ENCODE measurements at regions not wholly inside any gene's neighbourhood (a gene's known extent, or its start where the extent isn't known, plus 50 kb on each side); places are given as distances from the start of the nearest gene placed in this dataset.
A peak's percentile ranks its signal among the peaks of the same experiment; 100 is the strongest.
"Not testable (repeated sequence)": the region's sequence is repeated elsewhere in the genome, so short reads cannot be mapped to it uniquely, and the experiment has no call there.

DNA sequence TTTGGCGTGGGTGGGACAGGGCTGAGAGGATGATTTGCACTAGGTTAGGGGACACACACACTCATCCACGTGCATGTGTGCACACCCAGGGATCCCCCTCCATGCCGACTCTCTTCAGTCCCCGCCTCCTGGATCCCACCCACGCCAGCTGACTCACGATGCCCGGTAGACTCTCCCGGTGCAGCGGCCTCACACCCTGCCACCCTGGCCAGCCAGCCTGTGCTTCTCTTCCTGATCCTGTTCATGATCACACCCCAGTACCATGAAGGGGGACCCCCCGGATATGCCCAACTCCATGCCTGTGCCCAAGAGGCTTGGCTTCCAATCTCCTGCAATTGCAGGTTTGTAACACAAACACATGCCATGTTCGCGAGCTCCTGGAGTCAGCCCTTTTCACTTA is 157.8 kb upstream of the HDAC4 start:
- DNase-seq: no peak

DNA sequence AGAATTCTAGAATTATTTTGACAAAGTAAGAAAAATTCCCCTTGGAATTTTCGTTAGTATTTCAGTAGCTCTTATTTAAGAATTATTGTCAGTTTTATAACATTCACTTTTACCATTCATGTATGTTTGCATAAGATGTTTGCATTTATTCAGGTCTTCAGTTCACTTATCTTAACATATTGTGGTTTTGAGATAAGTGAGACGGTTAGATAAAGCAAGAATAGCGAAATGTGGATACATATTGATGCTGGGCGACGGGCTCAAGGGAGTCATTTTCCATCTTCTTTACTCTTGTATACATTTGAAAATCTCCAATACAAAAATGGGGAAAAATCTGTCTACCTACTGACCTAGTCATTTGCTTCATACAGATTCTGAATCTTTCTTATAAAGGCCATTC is 156.7 kb upstream of the HDAC4 start:
- DNase-seq: no peak

DNA sequence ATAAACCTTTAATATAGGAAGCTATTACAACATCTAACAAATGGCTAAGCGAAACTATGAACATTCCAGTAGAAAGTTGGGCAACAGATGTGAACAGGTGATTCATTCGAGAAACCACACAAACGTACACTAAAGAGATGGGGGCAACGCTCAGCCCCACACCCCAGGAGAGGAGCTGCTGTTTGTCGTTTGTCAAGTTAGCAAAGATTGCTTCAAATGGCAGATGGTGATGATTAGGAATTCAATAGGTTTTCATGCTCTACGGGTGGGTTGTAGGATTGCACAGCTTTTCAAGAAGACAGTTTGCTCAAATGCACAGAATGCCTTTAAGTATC is 154.7 kb upstream of the HDAC4 start:
- no peak for DNase-seq

DNA sequence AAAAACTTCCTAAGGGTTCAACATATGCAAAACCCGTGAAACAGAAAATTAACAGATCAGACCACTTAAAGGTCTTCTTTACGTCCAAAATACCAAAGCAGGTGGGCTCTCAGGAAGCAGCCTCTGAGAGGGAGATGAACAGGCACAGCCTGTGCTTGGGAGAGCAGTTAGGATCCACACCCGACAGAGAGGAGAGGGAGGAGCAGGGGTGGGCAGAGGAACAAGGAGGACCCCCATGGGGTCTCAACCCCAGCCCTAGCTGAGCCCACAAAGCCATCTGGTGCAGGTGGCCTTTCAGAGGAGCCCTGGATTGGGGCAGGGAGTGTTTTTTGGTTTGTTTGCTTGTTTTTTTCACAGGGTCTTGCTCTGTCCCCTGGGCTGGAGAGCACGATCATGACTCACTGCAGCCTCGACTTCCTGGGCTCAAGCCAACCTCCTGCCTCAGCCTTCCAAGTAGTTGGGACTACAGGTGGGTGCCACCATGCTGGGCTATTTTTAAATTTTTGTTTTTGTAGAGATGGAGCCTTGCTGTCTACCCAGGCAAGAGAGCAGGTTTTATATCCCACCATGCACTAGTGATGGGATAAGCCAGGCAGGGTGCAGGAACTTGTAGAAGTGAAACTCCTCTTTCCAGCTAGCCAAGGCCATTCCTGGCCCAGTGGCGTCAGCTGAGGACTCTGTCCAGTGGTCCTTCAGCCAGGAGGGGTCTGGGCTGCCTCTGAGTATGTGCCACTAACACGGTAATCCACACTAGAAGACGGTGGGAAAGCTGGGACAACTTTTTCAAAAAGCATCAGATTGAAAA is 154.1 kb upstream of the HDAC4 start:
- no peak for DNase-seq

DNA sequence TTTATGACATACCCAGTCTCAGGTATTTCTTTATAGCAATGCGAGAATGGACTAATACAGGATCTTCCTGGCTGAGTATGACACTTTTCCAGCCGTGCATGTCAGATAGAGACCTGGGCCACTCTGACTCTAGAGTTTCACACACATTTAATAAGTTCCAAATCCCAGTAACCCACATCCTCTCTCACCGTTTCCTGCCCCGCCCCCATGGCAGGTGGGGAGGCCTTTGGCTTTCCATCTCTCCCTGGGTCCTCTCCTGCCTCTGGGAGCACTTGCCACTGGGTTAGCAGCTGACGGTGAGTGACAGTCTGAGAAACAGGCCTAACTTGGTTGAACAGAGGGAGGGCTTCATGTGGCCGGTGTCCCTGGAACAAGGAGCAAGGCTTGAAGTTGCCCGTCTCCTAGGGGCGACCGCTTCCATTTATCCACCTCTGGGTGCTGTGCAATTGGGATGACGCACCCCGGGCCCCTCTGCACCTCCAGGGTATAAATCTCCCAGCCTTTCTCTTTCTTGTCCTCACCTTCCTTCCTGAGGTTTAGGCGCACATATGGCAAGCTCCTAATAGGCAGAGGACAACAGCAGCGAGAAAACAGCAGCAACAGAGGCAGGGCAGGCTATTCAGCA is 152.7 kb upstream of the HDAC4 start:
- DNase-seq: no peak

DNA sequence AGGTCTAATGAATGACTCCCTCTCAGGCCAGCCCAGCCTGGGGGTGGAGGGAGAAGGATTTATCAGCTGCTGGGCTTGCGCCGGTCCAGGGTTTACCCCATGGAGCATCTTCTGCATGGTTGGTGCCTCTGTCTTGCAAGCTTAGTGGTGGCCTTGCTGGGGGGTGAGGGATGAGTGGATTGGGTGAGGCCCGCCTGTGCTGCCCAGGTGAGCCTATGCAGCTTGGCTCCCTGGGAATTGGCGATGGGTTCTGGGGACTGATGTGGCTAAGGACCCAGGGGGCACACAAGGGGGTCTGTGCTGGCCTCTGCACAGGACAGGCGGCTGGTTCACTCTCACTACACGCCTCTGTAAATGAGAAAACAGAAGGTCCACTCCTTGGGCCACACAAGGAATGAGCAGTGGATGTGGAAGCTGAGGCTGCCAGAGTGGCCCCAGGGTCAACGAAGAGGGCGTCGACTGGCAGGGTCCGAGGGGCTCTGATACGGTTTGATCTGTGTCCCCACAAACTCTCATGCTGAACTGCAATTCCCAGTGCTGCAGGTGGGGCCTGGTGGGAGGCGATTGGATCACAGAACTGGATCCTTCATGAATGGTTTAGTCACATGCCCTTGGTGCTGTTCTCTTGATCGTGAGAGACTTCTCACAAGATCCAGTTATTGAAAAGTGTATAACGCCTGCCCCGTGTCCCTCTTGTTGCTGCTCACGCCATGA is 151.6 kb upstream of the HDAC4 start:
- no peak for DNase-seq

DNA sequence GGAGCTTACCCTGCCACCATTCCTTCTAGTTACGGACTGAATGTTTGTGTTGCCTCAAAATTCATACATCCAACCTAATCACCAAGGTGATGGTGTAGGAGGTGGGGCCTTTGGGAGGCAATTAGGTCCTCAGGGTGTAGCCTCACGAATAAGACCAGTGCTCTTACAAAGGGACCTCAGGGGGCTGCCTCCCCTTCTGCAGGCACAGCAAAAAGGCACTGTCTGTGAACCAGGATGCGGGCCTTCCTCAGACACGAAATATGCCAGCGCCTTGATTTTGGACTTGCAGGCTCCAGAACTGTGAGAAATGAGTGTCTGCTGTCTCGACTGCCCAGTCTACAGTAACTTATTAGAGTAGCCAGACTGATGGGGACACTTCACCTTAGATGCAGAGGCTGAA is 150.4 kb upstream of the HDAC4 start:
- no peak for DNase-seq

DNA sequence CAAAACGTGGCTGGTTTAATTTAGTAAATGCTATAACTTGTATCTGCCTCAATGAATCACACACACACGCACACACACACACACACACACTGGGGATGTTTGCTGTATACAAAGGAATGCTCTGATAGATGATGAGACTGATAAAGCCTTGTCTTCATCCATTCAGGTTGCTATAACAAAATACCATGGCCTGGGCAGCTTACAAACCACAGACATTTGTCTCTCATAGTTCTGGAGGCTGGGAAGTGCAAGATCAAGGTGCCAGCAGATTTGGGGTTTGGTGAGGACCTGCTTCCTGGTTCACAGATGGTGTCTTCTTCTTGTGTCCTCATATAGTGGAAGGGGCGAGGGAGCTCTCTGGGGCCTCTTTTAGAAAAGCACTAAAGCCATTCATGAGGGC is 149.5 kb upstream of the HDAC4 start:
- DNase-seq: no peak

DNA sequence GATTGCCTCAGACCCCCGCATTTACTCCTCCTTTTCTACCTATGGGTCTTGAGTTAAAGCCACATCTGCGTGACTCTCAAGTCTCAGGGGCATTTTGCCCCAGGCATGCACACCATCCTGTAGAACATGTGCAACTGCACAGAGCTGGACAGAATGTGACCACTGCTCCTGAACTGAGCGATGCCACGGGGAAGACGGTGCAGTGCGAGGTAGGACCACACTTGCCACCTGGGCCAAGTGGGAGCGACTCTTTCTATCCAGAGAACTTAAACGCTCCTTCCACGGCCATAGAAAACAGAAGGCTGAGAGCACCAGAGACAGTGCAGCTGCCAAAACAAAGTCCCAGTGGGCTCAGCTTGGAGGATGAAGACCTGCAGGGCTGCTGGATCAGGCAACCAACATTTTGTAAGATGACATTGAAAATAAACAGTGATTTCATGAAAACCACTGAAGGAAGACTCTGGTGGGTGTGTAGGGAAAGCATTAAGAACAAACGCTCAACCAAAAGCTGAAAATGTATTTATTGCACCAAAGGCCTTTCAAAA is 149.0 kb upstream of the HDAC4 start:
- no peak for DNase-seq

DNA sequence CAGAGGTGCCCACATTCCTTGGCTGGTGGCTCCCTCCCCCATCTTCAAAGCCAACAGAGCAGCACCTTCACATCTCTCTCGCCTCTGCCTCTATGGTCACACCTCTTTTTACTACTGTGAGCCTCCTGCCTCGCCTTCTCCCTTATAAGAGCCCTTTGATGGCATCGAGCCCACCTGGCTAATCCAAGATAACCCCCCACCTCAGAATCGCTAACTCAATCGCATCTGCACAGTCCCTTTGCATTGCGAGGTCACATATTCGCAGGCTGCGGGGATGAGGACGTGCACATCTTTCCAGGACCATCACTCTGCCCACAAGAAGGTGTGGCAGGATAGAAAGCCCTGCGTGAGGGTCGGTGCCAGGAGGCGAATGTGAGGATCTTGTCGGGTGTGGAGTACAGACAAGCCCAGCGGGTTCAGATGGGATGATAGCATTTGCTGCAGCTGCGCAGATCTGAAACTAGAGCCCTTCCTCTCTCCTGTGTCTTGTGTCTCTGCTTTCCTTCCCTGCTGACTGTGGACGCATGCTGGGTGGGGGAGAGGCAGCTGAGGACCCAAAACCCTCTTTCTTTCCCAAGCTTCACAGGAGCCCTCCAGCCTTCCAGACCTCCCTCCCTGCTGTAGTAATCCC is 148.3 kb upstream of the HDAC4 start:
- DNase-seq: no peak

DNA sequence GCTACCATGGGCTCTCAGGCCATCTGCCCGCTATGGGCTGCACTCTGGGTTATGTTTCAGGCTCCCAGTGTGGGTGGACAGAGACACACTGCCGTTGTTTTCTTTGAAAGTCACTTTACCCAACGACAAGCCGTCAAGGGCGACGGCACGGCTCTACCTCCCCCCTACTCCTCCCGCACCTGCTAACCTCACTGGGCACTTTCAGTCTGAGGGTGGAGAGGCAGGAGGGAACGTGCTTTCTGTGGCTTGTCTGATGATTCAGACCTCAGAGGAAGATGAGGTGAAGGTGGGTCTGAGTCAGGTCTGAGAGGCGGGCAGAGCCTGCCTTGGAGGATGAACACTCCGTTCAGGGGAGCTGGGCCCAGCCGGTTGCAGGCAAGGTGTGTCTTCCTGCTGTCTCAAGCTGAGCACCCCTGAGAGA is 147.6 kb upstream of the HDAC4 start:
- DNase-seq: peak; percentile 29

DNA sequence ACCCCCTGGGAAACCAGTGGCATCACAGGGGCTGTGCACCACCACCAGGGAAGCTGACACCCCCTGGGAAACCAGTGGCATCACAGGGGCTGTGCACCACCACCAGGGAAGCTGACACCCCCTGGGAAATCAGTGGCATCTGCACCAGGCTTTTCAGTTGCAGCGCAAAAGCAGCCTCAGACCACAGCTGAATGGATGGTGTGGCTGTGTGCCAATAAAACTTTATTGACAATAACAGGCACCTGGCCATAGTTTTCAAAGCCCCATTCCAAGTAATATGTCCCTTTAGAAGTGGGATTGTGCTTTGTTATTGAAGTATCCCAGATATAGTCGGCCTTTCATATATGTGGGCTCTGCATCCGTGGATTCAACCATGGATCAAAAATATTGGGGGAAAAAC is 146.3 kb upstream of the HDAC4 start:
- DNase-seq: not testable (repeated sequence)

DNA sequence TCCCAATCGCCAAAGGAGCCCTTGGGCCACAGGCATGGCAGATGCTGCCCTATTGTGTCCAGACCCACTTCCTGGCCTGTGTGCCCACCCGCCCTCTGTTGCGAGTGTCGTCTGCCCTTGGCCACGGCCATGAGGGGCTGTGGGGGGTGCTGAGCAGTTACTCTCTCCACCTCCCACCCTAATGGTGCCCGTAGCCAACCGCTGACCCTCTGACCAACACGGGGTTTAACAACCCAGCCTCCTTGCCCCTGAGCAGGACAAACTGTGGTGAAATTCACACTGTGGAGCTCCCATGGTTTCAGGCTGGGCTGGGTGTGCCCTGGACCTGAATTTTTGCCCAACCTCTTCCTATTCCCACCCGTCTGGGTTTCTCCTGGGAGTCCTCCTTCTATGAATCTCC is 145.7 kb upstream of the HDAC4 start:
- DNase-seq: no peak

DNA sequence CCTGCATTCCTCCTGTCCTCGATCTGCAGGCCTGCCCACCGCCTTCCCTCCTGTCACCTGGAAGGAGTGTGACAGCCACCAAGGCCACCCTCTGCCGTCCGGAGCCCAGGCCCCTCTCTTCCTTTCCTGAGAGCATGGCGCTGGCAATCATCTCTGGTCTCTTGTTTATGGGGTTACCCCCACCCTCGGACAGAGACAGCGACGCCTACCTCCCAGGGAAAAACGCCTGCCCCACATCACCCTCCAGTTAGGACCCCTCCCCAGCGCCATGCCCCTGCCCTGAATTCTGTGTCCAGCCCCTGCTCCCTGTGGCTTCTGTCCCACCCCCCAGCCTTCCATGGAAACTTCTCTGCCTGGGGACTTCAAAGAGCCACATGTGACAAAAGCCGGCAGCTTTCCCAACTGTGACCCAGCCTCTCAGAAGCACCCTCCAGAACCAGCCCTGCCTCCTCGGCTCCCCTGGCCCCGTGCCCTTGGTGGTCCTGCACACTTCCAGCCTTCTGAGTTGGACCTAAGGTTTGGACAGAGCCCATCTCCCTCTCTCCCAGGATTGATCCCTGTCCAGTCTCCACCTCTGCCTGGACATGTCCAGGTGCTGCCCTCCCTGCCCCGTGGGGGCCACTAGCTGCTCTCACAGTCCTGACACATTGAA is 145.0 kb upstream of the HDAC4 start:
- no peak for DNase-seq

DNA sequence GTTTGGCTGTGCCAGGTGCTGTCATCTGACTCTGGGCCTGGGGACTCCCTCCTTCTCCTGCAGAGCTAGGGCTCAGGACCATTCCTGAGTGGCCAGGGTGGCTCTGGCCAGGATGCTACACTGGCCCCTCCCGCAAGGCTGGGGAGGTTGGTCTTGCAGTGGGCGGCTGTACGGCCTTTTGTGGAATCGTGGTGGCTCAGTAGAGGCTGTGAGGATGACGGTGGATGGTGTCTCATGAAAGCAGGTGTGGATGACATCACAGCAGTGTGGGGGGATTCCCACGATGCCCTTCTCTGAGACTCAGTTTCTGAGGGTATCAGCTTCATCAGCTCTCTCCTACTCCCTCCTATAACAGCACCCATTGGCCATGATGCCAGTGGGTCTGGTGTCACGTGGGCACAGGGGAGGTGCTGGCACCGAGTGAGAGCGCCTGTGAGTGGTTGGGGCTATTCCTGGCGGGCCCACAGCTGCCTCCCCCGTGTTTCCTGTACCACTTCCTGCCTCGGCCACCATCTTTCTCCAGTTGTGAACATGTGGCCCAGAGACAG is 144.2 kb upstream of the HDAC4 start:
- DNase-seq: peak; percentile 56

DNA sequence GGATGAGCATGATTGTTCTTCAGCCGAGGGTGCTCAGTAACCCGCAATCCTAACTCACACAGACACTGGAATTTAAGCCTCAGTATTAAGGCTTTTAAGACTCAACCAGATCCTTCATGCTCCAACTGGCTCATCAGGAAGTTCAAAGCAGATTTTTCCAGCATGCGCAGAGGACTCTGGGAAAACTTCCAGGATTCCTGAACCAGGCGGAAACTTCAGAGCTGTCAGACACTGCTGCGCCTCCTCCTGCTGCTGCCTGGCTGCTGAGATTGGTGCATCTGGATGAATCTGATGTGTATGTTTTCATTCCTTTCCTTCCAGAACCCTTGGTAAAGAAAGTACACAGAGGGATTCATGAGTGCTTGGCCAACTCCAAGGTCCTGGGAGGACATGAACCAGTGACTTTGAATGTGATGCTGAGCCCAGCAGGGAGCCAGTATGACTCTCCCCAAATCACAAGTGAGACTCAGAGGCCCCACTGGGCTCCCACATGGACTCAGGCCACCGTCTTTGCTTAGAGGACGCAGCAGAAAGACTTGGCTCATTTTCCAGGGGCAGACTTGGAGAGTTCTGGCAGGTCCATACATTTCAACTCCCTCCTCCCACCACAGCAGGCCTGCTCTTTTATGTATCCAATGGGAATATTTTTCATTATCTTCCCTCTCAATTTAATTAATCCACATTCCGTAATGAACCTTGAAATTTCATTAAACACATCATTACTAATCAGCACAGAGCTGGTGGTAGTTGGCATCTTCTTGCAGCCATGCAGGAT is 143.5 kb upstream of the HDAC4 start:
- no peak for DNase-seq

DNA sequence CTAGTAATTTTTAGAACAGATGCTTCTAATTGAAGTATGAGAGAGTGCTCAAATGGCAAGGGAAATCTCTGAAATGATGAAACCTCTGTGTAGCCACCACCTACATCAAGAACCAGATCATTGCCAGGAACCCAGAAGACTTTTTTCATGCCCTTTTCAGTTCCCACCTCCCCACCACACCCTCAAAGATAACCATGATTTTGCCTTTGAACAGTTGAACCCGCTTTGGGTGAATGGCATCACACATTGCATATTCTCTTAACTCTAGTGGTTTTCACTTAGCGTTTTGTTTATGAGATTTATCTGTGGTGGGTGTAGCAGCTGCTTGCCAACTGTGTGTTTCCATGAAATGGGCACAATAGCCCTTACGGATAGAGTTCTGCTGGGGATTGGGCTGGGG is 142.9 kb upstream of the HDAC4 start:
- DNase-seq: no peak

DNA sequence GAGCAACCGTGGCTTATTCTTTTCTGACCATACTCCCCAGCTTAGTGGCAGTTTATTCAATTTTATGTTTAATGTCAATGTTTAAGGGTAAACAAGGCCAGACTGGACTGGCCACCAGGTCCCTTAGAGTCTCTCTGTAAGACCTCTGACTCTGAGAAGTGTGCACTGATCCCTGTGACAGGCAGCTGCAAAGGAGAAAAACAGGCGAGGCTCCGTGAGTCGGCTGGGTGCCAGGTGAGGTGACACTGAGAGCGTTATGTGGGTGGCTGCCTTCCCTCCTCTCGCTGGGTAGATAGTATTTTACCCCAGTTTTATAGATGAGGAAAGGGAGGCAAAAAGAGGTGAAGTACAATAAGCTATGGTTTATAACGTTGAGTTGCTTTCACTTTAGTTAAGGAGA is 139.4 kb upstream of the HDAC4 start:
- DNase-seq: no peak

DNA sequence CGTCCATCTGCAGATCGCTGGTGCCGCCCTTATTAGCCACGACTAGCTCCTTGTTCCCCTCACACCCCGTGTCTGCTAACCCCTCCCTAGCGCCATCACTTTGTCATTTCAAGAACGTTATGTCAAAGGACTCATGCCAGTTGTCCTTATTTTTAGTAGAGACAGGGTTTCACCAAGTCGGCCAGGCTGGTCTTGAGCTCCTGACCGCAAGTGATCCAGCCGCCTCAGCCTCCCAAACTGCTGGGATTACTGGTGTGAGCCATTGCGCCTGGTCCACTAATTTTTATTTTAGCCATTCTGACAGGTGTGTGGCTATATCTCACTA is 138.9 kb upstream of the HDAC4 start:
- no peak for DNase-seq

DNA sequence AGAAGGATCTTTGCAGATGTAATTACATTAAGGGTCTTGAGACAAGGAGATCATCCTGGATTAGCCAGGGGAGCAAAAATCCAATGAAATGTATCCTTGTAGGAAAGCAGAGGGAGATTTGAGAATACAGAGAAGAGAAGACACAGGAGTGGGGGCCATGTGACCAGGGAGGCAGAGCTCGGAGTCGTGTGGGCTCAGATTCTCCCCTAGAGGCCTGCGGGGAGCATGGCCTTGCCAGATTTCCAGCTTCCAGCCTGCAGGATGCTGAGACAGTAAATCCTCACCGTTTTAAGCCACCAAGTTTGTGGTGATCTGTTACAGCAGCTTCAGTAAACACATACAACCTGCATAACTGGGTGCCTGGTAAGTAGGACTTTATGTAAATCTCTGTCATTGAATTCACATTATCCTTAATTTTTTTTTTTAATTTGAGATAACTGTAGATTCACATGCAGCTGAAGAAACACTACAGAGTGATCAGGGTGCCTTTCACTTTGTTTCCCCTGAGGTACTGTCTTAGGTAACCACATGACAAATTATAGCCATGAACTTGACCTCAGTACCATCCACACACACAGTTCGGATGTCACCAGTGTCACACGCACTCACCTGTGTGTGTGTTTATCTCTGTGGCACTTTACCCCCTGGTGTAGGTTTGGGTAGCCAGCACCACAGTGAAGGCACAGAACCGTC is 138.4 kb upstream of the HDAC4 start:
- DNase-seq: no peak

DNA sequence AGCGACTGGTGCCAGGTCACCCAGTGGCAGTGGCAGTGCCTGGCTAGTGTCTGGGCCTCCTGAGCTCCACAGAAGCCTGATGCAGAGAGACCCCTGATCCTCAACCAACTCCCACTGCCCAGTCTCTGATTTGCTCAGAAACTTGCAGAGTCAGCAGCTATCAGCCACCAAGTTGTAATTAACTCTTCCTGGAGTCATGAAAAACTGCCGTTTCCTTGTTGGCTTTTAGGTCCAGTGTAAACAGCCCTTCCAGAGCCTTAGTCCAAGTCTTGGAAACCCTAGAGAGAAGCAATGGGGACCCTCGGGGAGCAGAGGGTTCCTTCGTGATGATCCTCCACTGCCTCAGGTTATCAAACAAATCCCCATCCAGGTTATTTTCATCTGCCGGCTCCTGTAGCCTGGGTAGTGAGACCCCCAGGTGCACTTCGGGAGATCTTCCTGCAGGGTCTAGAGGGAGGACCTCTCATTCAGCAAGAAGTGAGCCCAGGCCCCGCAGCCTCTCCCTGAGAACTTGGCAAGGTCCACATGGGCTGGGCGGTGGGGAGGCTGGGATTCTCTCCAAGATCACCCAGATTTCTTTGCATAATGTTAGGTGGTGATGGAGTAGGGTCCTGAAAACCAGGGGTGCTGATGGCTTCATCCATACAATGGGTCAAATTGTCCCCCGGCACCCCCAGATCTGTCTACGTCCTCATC is 137.7 kb upstream of the HDAC4 start:
- DNase-seq: no peak

All from CD4-positive, alpha-beta T cell treated with Interleukin-10 for 1 hour (primary cell).